Caco-2 (cell line): ENCODE measurements at regions not wholly inside any gene's neighbourhood (a gene's known extent, or its start where the extent isn't known, plus 50 kb on each side); places are given as distances from the start of the nearest gene placed in this dataset.

Experiments
- BruUV-seq: library from RNA; stranded (reverse); fragments of 400-500 nt; replicated peaks from 2 replicates; lab custom pipeline; 2021; lab: Mats Ljungman, UMichigan
- CTCF ChIA-PET: fragments of 300-600 bp; sonication (Branson Sonifier 250); formaldehyde crosslinking; loops from one replicate; lab custom pipeline; 2022; ENCODE audit warnings: antibody characterized with exemption; lab: Charles Lee
- POLR2A ChIA-PET: fragments of 300-600 bp; sonication (Branson Sonifier 250); formaldehyde crosslinking; loops from one replicate; lab custom pipeline; 2022; ENCODE audit warnings: antibody characterized with exemption; lab: Charles Lee
- DNase-seq, 2 experiments: peaks; one replicate each; pipeline versions ENCODE4 v3.0.0 to v3.0.0-alpha.2; 2020 to 2022
- H3K27me3 ChIP-seq: replicated peaks from 2 replicates; pipeline ENCODE4 v1.6.0; 2011; ENCODE audit warnings: low read length; ENCODE audit not compliant: control insufficient read depth, insufficient read depth
- H3K36me3 ChIP-seq: 2 replicates; pipeline ENCODE4 v1.5.1; 2011; ENCODE audit warnings: low read length; ENCODE audit not compliant: control insufficient read depth, insufficient read depth
- H3K4me1 ChIP-seq: fragments of 250-450 bp; sonication (Bioruptor Pico); 2 replicates; pipeline ENCODE4 v1.5.1; 2020; ENCODE audit warnings: mild to moderate bottlenecking
- H3K4me3 ChIP-seq: 2 replicates; pipeline ENCODE4 v1.5.1; 2011; ENCODE audit warnings: low read depth, mild to moderate bottlenecking, control low read depth, low read length
- H3K9me3 ChIP-seq: fragments of 250-450 bp; sonication (Bioruptor Pico); 2 replicates; pipeline ENCODE4 v1.5.1; 2020; ENCODE audit warnings: mild to moderate bottlenecking, moderate library complexity
- H3K27ac Mint-ChIP-seq: one replicate; pipeline ENCODE4 v1.8.0; 2022; ENCODE audit warnings: mixed read lengths; ENCODE audit not compliant: unreplicated experiment
- H3K27me3 Mint-ChIP-seq: one replicate; pipeline ENCODE4 v1.8.0; 2022; ENCODE audit warnings: mixed read lengths; ENCODE audit not compliant: insufficient read depth, unreplicated experiment
- H3K36me3 Mint-ChIP-seq: one replicate; pipeline ENCODE4 v1.8.0; 2022; ENCODE audit warnings: mild to moderate bottlenecking, mixed read lengths; ENCODE audit not compliant: insufficient read depth, unreplicated experiment
- H3K4me1 Mint-ChIP-seq: one replicate; pipeline ENCODE4 v1.8.0; 2022; ENCODE audit warnings: low read depth, mixed read lengths; ENCODE audit not compliant: unreplicated experiment
- H3K4me3 Mint-ChIP-seq: one replicate; pipeline ENCODE4 v1.8.0; 2022; ENCODE audit warnings: mild to moderate bottlenecking, moderate library complexity, mixed read lengths; ENCODE audit not compliant: unreplicated experiment
- H3K9me3 Mint-ChIP-seq: one replicate; pipeline ENCODE4 v1.8.0; 2022; ENCODE audit warnings: mixed read lengths; ENCODE audit not compliant: unreplicated experiment
- CTCF ChIP-seq, 2 experiments: fragments of 200-600 bp in 1 of 2; IDR thresholded peaks; 1 replicate in 1 of 2; 2 replicates in 1 of 2; pipeline versions ENCODE4 v1.5.1 to v1.8.0; 2011 to 2022; ENCODE audit warnings: antibody characterized with exemption in 1 of 2, control low read depth in 1 of 2, inconsistent platforms in 1 of 2, low read depth in 1 of 2, low read length in 1 of 2, mild to moderate bottlenecking in 1 of 2, moderate library complexity in 1 of 2; ENCODE audit not compliant: insufficient read depth in 1 of 2, severe bottlenecking in 1 of 2, unreplicated experiment in 1 of 2
- intact Hi-C: fragments of 100-400 bp; cut with micrococcal nuclease; formaldehyde crosslinking; loops from one replicate; pipeline ENCODE4 v1.10.0; 2022; ENCODE audit not compliant: unreplicated experiment

- H3K27me3 ChIP-seq = no peaks in the 10 kb centered on the region
- H3K27ac Mint-ChIP-seq = no peak overlapping the region
- peaks cover 5% of the 10 kb centered on the region for H3K27me3 Mint-ChIP-seq
- no peak for DNase-seq
- POLR2A ChIA-PET = no interaction called here
- H3K36me3 ChIP-seq = no peaks in the 10 kb centered on the region
- H3K4me1 ChIP-seq = no peaks in the 10 kb centered on the region
- no peaks in the 10 kb centered on the region for H3K36me3 Mint-ChIP-seq
- H3K4me1 Mint-ChIP-seq = peaks cover 6% of the 10 kb centered on the region
- no TSS peak for BruUV-seq
- H3K4me3 Mint-ChIP-seq = no peak overlapping the region
- intact Hi-C loops = no loop called here
- TF ChIP-seq CTCF (IDR thresholded peaks at IDR 0.05; ENCODE audit: insufficient read depth in 1 of 2, low read depth in 1 of 2, low read length in 1 of 2, severe bottlenecking in 1 of 2, unreplicated experiment in 1 of 2) = no peak
- no peaks in the 10 kb centered on the region for H3K9me3 Mint-ChIP-seq
- no peaks in the 10 kb centered on the region for H3K9me3 ChIP-seq
- CTCF ChIA-PET = no interaction called here
- H3K4me3 ChIP-seq = no peak overlapping the region
Measured at GRCh38 chr1:55970526-55971110, 608.7 kb downstream of the PLPP3 start.

- Mint-ChIP-seq H3K36me3 (no peaks in the 10 kb centered on the region), H3K4me1 (peaks cover 6% of the 10 kb centered on the region), H3K4me3 (no peak overlapping the region), H3K27ac (no peak overlapping the region), H3K27me3 (peaks cover 5% of the 10 kb centered on the region), H3K9me3 (no peaks in the 10 kb centered on the region)
- BruUV-seq = no TSS peak
- Histone ChIP-seq H3K27me3 (no peaks in the 10 kb centered on the region), H3K4me3 (no peak overlapping the region), H3K36me3 (no peaks in the 10 kb centered on the region), H3K9me3 (no peaks in the 10 kb centered on the region), H3K4me1 (no peaks in the 10 kb centered on the region)
- intact Hi-C loops = no loop called here
- ChIA-PET CTCF (no interaction called here), POLR2A (no interaction called here)
- DNase-seq = no peak
- TF ChIP-seq CTCF (IDR thresholded peaks at IDR 0.05; ENCODE audit: insufficient read depth in 1 of 2, low read depth in 1 of 2, low read length in 1 of 2, severe bottlenecking in 1 of 2, unreplicated experiment in 1 of 2) = no peak
Measured at GRCh38 chr1:55969322-55969721, 610.0 kb downstream of the PLPP3 start.

- no peak for TF ChIP-seq CTCF (IDR thresholded peaks at IDR 0.05; ENCODE audit: insufficient read depth in 1 of 2, low read depth in 1 of 2, low read length in 1 of 2, severe bottlenecking in 1 of 2, unreplicated experiment in 1 of 2)
- Histone ChIP-seq H3K9me3 (no peaks in the 10 kb centered on the region), H3K27me3 (no peaks in the 10 kb centered on the region), H3K4me1 (no peaks in the 10 kb centered on the region), H3K36me3 (no peaks in the 10 kb centered on the region), H3K4me3 (no peak overlapping the region)
- intact Hi-C loops = no loop called here
- no peak overlapping the region for H3K4me3 Mint-ChIP-seq
- H3K27ac Mint-ChIP-seq = no peak overlapping the region
- ChIA-PET CTCF (no interaction called here), POLR2A (no interaction called here)
- no TSS peak for BruUV-seq
- DNase-seq = no peak
- H3K27me3 Mint-ChIP-seq = peaks cover 5% of the 10 kb centered on the region
- no peaks in the 10 kb centered on the region for H3K9me3 Mint-ChIP-seq
- peaks cover 6% of the 10 kb centered on the region for H3K4me1 Mint-ChIP-seq
- no peaks in the 10 kb centered on the region for H3K36me3 Mint-ChIP-seq
Measured at GRCh38 chr1:55968661-55969060, 610.7 kb downstream of the PLPP3 start.
